VCaP (cell line): ENCODE measurements at regions not wholly inside any gene's neighbourhood (a gene's known extent, or its start where the extent isn't known, plus 50 kb on each side); places are given as distances from the start of the nearest gene placed in this dataset.
"Not testable (repeated sequence)": the region's sequence is repeated elsewhere in the genome, so short reads cannot be mapped to it uniquely, and the experiment has no call there.

Experiments
- H3K27ac ChIP-seq: fragments of 450-650 bp; 2 replicates; pipeline ENCODE4 v1.5.1; 2017
- TF ChIP-seq, protein P1 (sequence below): fragments of 450-650 bp; conservative IDR thresholded peaks from 2 replicates; pipeline ENCODE4 v1.5.1; 2017; ENCODE audit warnings: mild to moderate bottlenecking, moderate library complexity

DNA sequence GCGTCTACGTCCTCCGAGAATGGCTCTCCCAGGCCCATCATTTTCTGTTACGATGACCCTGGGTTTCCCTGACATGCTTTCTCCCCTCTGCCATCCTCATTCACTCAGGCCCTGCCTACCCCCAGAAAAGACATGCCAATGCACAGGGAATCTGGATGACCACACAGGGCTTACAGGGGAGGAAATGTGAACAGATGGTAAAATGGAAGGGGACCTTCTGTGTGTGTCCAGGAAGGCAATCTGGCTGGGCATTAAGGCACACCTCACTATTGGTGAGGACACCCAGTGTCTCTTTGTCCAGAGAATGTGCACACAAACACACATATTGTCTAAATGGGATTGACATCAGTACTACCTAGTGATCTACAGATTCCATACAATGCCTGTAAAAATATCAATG lies 769.9 kb upstream of the AMELY start:
- TF ChIP-seq, protein P1, sequence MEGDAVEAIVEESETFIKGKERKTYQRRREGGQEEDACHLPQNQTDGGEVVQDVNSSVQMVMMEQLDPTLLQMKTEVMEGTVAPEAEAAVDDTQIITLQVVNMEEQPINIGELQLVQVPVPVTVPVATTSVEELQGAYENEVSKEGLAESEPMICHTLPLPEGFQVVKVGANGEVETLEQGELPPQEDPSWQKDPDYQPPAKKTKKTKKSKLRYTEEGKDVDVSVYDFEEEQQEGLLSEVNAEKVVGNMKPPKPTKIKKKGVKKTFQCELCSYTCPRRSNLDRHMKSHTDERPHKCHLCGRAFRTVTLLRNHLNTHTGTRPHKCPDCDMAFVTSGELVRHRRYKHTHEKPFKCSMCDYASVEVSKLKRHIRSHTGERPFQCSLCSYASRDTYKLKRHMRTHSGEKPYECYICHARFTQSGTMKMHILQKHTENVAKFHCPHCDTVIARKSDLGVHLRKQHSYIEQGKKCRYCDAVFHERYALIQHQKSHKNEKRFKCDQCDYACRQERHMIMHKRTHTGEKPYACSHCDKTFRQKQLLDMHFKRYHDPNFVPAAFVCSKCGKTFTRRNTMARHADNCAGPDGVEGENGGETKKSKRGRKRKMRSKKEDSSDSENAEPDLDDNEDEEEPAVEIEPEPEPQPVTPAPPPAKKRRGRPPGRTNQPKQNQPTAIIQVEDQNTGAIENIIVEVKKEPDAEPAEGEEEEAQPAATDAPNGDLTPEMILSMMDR = no peak
- H3K27ac ChIP-seq = no peak overlapping the region

DNA sequence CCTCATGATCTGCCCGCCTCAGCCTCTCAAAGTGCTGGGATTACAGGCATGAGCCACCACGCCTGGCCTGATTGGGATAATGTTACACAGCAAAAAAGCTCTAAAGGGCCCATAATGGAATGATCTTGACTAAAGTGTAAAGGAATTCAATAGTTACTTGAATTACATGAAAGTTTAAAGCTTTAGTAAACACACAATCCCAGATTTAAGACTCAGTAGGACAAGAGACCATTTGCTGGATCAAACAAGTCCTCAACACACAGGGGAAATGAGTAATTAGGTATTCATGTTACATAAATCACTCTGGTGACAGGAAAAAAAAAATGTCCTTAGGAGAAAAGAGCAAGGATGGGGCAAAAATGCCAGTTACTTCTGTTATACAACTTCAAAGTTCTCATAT lies 762.9 kb upstream of the AMELY start:
- no peak overlapping the region for H3K27ac ChIP-seq
- TF ChIP-seq, protein P1 = no peak

DNA sequence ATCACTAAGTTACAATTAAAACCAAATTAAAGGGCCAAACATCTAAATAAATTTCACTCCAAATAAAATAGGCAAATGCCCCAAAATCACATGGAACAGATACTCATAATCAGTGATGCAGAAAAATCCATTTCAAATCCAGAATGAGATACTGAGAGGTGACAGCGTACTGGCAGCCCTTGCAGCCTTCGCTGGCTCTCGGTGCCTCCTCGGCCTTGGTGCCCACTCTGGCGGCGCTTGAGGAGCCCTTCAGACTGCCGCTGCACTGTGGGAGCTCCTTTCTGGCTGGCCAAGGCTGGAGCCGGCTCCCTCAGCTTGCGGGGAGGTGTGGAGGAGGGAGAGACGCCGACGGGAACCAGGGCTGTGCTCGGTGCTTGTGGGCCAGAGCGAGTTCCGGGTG lies 761.2 kb upstream of the AMELY start:
- TF ChIP-seq, protein P1 = no peak
- no peak overlapping the region for H3K27ac ChIP-seq

DNA sequence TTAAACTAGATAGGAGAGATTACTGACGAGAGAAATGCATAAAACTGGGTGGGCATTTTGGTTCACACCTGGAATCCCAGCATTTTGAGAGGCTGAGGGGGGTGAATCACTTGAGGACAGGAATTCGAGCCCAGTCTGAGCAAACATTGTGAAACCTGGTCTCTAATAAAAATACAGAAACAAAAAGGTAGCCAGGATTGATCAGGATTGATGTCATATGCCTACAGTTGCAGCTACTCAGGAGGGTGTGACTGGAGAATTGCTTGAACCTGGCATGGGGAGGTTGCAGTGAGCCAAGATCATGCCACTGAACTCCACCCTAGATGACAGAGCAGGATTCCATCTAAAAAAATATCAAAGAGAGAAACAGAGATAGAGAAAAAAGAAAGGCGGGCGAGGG lies 751.7 kb upstream of the AMELY start:
- TF ChIP-seq, protein P1 = no peak
- H3K27ac ChIP-seq = no peak overlapping the region

DNA sequence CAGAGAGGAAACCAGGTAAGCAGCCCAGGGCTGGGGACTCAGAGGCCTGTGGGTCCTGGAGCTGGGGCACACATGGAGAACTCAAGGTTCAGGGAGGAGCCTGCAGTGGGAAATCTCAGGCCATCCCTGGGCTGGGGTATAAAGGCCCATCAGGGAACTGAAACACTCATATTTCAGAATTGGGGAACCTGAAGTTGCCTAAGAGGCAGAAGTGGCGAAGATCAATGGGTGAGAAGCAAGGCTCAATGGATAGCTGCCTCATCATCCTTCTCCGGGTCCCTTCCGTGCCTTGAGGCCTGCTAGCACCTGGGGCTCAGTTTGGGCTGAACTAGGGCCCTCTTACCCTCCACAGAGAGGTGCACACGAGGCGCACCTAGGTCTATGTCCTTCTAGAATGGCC lies 747.5 kb upstream of the AMELY start:
- no peak overlapping the region for H3K27ac ChIP-seq
- TF ChIP-seq, protein P1 = no peak

DNA sequence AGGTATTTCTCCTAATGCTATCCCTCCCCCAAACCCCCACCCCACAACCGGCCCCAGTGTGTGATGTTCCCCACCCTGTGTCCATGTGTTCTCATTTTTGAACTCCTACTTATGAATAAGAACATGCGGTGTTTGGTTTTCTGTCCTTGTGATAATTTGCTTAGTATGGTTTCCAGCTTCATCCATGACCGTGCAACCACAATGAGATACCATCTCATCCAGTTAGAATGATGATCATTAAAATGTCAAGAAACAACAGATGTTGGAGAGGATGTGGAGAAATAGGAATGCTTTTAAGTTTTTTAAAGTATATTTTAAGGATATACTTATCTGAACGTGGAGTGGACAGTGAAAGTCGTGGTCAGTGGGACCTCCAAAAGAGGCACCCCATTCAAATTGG lies 745.0 kb upstream of the AMELY start:
- no peak overlapping the region for H3K27ac ChIP-seq
- TF ChIP-seq, protein P1 = no peak

DNA sequence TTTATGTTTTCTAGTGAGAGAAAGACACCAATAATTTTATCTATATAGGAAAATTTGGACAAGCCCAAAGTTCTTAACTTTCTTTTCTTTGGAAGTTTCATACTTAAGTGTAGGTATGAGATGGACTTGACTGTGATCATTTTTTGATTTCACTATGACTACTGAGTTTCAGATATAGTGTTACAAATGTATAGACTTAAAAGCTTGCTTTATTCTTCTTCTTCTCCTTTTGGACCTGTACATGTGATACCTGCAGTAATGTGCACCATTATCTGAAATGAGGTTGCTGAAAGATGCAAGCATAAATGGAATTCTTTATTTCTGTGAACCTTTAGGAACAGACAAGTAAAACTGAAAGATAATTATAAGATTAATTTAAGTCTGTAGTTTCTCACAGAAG lies 743.4 kb upstream of the AMELY start:
- H3K27ac ChIP-seq = no peak overlapping the region
- TF ChIP-seq, protein P1 = no peak

DNA sequence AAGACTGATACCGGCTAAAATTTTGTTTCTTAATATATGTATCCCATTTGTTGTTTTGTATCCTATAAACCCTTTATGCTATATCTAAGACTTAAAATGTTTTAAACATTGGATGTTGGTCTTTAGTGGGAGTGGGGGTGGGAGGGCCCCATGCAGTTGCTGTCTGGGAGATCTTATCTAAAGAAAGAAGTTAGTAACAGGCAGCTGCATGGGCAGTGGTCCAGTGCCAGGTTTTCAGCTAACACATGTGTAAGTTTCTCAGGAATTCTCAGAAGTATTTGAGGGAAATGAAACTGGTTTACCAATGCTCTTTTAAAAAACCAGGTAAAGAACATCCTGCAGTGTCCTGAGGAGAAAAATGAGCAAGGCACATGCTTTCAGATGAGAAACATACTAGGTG lies 738.3 kb upstream of the AMELY start:
- not testable (repeated sequence) for H3K27ac ChIP-seq
